GM12865 (cell line): ENCODE measurements at regions not wholly inside any gene's neighbourhood (a gene's known extent, or its start where the extent isn't known, plus 50 kb on each side); places are given as distances from the start of the nearest gene placed in this dataset.
"Not testable (repeated sequence)": the region's sequence is repeated elsewhere in the genome, so short reads cannot be mapped to it uniquely, and the experiment has no call there.

Experiments used
- DNase-seq: peaks from one replicate; pipeline ENCODE4 v3.0.0; 2010; ENCODE audit warnings: low read depth
- H3K4me3 ChIP-seq: 2 replicates; pipeline ENCODE4 v1.5.1; 2011; ENCODE audit warnings: mild to moderate bottlenecking, low read depth, low read length, control low read depth
- CTCF ChIP-seq: IDR thresholded peaks from 2 replicates; pipeline ENCODE4 v1.5.1; 2011; ENCODE audit warnings: low read length, control low read depth, low read depth, inconsistent platforms; ENCODE audit not compliant: insufficient read depth; ENCODE audit errors: missing control alignments

DNA sequence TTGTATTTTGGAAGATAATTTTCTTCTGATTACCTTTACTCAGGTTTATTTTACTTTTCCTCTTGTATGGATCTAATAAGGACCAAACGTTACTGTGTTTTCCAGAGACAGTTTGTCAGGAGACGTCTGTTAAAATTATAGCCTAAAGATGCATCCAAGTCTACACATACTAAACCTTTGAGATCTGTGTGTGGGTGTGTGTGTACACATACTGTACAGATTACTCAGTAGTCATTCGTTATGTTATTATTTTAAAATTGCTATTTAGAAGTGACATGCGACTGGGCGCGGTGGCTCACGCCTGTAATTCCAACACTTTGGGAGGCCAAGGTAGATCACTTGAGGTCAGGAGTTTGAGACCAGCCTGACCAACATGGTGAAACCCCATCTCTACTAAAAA, 51.6 kb upstream of the CNTLN start:
- no peak overlapping the region for H3K4me3 ChIP-seq
- TF ChIP-seq CTCF: no peak
- DNase-seq: no peak

- no peak for DNase-seq
- H3K4me3 ChIP-seq: no peak overlapping the region
- TF ChIP-seq CTCF: no peak
Observed at GRCh38 chr9:17082343-17083064, 52.3 kb upstream of the CNTLN start.

GRCh38 chr9:17081814-17082213, 53.0 kb upstream of the CNTLN start:
- TF ChIP-seq CTCF: no peak
- no peak for DNase-seq

DNA sequence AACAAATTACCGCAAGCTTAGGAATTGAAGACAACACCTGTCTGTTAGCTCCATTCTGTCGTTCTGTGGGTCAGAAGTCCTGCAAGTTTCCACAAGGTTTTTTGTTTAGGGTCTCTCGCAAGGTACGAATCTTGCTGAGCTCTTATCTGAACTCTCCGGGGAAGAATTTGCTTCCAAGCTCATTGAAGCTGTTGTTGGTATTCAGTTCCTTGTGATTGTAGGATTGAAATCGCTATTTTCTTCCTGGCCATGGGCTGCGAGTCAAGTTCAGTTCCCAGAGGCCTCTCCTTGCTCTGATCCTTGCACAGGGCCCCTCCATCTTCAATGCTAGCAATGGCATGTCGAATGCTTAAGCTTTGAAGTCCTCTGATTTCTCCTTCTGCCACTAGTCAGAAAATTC, 53.5 kb upstream of the CNTLN start:
- no peak for DNase-seq
- H3K4me3 ChIP-seq: no peak overlapping the region
- no peak for TF ChIP-seq CTCF

More at GRCh38 chr9:17081814-17082213, 53.0 kb upstream of the CNTLN start:
- H3K4me3 ChIP-seq: no peak overlapping the region

- H3K4me3 ChIP-seq: no peak overlapping the region
- no peak for DNase-seq
- no peak for TF ChIP-seq CTCF
Observed at GRCh38 chr9:17075758-17076485, 58.9 kb upstream of the CNTLN start.

DNA sequence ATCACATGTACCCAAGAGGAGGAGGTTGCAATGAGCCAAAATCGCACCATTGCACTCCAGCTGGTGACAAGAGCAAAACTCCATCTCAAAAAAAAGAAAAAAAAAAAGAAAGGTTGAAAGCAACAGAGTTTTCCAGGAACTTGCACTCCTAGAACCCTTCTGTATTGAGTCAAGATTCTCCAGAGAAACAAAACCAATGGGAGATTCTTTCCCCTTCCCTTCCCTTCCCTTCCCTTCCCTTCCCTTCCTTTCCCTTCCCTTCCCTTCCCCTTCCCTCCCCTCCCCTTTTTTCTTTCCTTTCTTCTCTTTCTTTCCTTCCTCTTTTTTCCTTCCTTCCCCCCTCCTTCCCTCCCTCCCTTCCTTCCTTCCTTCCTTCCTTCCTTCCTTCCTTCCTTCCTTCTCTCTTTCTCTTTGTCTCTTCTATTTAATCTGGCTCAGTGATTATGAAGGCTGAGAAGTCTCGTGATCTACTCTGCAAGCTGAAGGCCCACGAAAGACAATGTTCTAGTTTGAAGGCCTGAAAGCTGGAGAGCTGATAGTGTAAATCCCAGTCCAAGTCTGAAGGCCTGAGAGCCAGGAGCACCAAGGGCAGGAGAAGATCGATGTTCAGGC, 59.6 kb upstream of the CNTLN start:
- DNase-seq: no peak
- H3K4me3 ChIP-seq: no peak overlapping the region
- TF ChIP-seq CTCF: no peak

DNA sequence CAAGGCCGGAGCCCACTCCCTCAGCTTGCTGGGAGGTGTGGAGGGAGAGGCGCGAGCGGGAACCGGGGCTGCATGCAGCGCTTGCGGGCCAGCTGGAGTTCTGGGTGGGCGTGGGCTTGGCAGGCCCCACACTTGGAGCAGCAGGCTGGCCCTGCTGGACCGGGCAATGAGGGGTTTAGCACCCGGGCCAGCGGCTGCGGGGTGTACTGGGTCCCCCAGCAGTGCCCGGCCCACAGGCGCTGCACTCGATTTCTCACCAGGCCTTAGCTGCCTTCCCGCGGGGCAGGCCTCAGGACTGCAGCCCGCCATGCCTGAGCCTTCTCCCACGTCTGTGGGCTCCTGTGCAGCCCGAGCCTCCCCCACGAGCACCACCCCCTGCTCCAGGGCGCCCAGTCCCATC, 62.3 kb upstream of the CNTLN start:
- H3K4me3 ChIP-seq, DNase-seq: not testable (repeated sequence)
